ENCODE measurements at regions not wholly inside any gene's neighbourhood (a gene's known extent, or its start where the extent isn't known, plus 50 kb on each side); places are given as distances from the start of the nearest gene placed in this dataset.

GRCh38 chr6:102885165-102885564 is 1491.7 kb downstream of the GRIK2 start:
- Histone ChIP-seq H3K36me3 (no peaks in the 10 kb centered on the region), H3K27me3 (no peaks in the 10 kb centered on the region), H3K27ac (no peak overlapping the region), H3K4me3 (no peak overlapping the region), H3K4me1 (no peaks in the 10 kb centered on the region), H3K9me3 (no peaks in the 10 kb centered on the region)
- no peak for DNase-seq
- WGBS, 5 donors, result 44 to 68% (median 50%) methylated on average over 2 of the region's 2 CpGs
- intact Hi-C loops (cut with DNase I; ENCODE audit: low total_unique reads), result no loop called here
- TF ChIP-seq EP300 (IDR thresholded peaks at IDR 0.05) (no peak), POLR2A (IDR thresholded peaks at IDR 0.05) (no peak), POLR2AphosphoS5 (IDR thresholded peaks at IDR 0.05) (no peak)

GRCh38 chr6:102853249-102853955 is 1459.9 kb downstream of the GRIK2 start:
- no peaks in the 10 kb centered on the region for H3K27me3 ChIP-seq
- peaks cover 0 to 7% (median 3%) of the 10 kb centered on the region in 4 donors for H3K4me1 ChIP-seq
- peak in 1 of 2 donors; percentile 38 for DNase-seq
- H3K27ac ChIP-seq, result no peak overlapping the region
- H3K36me3 ChIP-seq, result no peaks in the 10 kb centered on the region
- intact Hi-C loops (cut with DNase I; ENCODE audit: low total_unique reads), result no loop called here
- TF ChIP-seq POLR2A (IDR thresholded peaks at IDR 0.05), result no peak
- no peak for TF ChIP-seq EP300 (IDR thresholded peaks at IDR 0.05)
- TF ChIP-seq POLR2AphosphoS5 (IDR thresholded peaks at IDR 0.05), result peak in 1 of 3 donors; percentile 33
- TF ChIP-seq CTCF (IDR thresholded peaks at IDR 0.05), result no peak
- H3K4me3 ChIP-seq, result no peak overlapping the region
- WGBS, 5 donors, result 28 to 46% (median 41%) methylated on average over 2 of the region's 2 CpGs
- H3K9me3 ChIP-seq, result no peaks in the 10 kb centered on the region

GRCh38 chr6:102848796-102849195 is 1455.3 kb downstream of the GRIK2 start:
- H3K27ac ChIP-seq, result no peak overlapping the region
- H3K9me3 ChIP-seq, result no peaks in the 10 kb centered on the region
- no peaks in the 10 kb centered on the region for H3K36me3 ChIP-seq
- DNase-seq, result no peak
- peaks cover 0 to 7% (median 3%) of the 10 kb centered on the region in 4 donors for H3K4me1 ChIP-seq
- no peak overlapping the region for H3K4me3 ChIP-seq
- no peaks in the 10 kb centered on the region for H3K27me3 ChIP-seq
- 28 to 59% (median 55%) methylated on average over 1 of the region's 1 CpG for WGBS, 5 donors
- no peak for TF ChIP-seq POLR2A (IDR thresholded peaks at IDR 0.05)
- TF ChIP-seq POLR2AphosphoS5 (IDR thresholded peaks at IDR 0.05), result no peak
- no peak for TF ChIP-seq EP300 (IDR thresholded peaks at IDR 0.05)
- TF ChIP-seq CTCF (IDR thresholded peaks at IDR 0.05), result no peak
- intact Hi-C loops (cut with DNase I; ENCODE audit: low total_unique reads), result no loop called here

- TF ChIP-seq POLR2A (IDR thresholded peaks at IDR 0.05), result no peak
- no peak for TF ChIP-seq CTCF (IDR thresholded peaks at IDR 0.05)
- TF ChIP-seq EP300 (IDR thresholded peaks at IDR 0.05), result no peak
- 68 to 79% (median 73%) methylated on average over 3 of the region's 3 CpGs for WGBS, 5 donors
These were observed 1454.7 kb downstream of the GRIK2 start for GRCh38 chr6:102848210-102848609.

GRCh38 chr6:102841060-102841459 is 1447.6 kb downstream of the GRIK2 start:
- no peaks in the 10 kb centered on the region for H3K36me3 ChIP-seq
- intact Hi-C loops (cut with DNase I; ENCODE audit: low total_unique reads), result no loop called here
- peaks cover 0 to 4% (median 0%) of the 10 kb centered on the region in 4 donors for H3K9me3 ChIP-seq
- 22 to 35% (median 29%) methylated on average over 2 of the region's 2 CpGs for WGBS, 5 donors
- no peak overlapping the region for H3K27ac ChIP-seq
- DNase-seq, result no peak
- no peak for TF ChIP-seq POLR2AphosphoS5 (IDR thresholded peaks at IDR 0.05)
- TF ChIP-seq EP300 (IDR thresholded peaks at IDR 0.05), result no peak
- no peak for TF ChIP-seq CTCF (IDR thresholded peaks at IDR 0.05)
- no peak for TF ChIP-seq POLR2A (IDR thresholded peaks at IDR 0.05)
- no peaks in the 10 kb centered on the region for H3K27me3 ChIP-seq
- H3K4me1 ChIP-seq, result no peaks in the 10 kb centered on the region
- H3K4me3 ChIP-seq, result no peak overlapping the region

More at GRCh38 chr6:102848210-102848609, 1454.7 kb downstream of the GRIK2 start:
- Histone ChIP-seq H3K27ac (no peak overlapping the region), H3K4me1 (peaks cover 0 to 5% (median 2%) of the 10 kb centered on the region in 4 donors), H3K27me3 (no peaks in the 10 kb centered on the region), H3K9me3 (no peaks in the 10 kb centered on the region), H3K36me3 (no peaks in the 10 kb centered on the region), H3K4me3 (no peak overlapping the region)
- intact Hi-C loops (cut with DNase I; ENCODE audit: low total_unique reads), result no loop called here
- no peak for DNase-seq
